Upper lobe of right lung (tissue), 1 donor: ENCODE measurements at regions not wholly inside any gene's neighbourhood (a gene's known extent, or its start where the extent isn't known, plus 50 kb on each side); places are given as distances from the start of the nearest gene placed in this dataset.
"Not testable (repeated sequence)": the region's sequence is repeated elsewhere in the genome, so short reads cannot be mapped to it uniquely, and the experiment has no call there.

ENCODE experiments used
- ATAC-seq: fragments of 200-7000 bp; cut with Tn5 transposase; one replicate; pipeline ENCODE4 v1.9.1; 2020; ENCODE audit warnings: mild to moderate bottlenecking, moderate library complexity
- DNase-seq: peaks from one replicate; pipeline ENCODE4 v3.0.0-alpha.2; 2020
- H3K27ac ChIP-seq: fragments of 200-600 bp; one replicate; pipeline ENCODE4 v1.8.0; 2022
- H3K27me3 ChIP-seq: fragments of 200-600 bp; one replicate; pipeline ENCODE4 v1.8.0; 2022; ENCODE audit warnings: mild to moderate bottlenecking
- H3K36me3 ChIP-seq: fragments of 200-600 bp; one replicate; pipeline ENCODE4 v1.8.0; 2022
- H3K4me1 ChIP-seq: fragments of 200-600 bp; one replicate; pipeline ENCODE4 v1.8.0; 2022
- H3K4me3 ChIP-seq: fragments of 200-600 bp; one replicate; pipeline ENCODE4 v1.8.0; 2022; ENCODE audit warnings: mild to moderate bottlenecking
- H3K9me3 ChIP-seq: fragments of 200-600 bp; one replicate; pipeline ENCODE4 v1.8.0; 2022
- intact Hi-C: fragments of 100-400 bp; cut with DNase I; formaldehyde crosslinking; loops from one replicate; pipeline ENCODE4 v1.11.0; 2022
- TF ChIP-seq, protein P1 (sequence below): fragments of 200-600 bp; IDR thresholded peaks from one replicate; pipeline ENCODE4 v1.8.0; 2022; ENCODE audit warnings: antibody characterized with exemption
- donor health status: DM: no; HTN: yes; CAD: no; lungs with severe emphysema.

GRCh38 chr5:158050421-158050820 lies 191.5 kb upstream of the CLINT1 start:
- H3K4me3 ChIP-seq, result no peak overlapping the region
- ATAC-seq (no peak), DNase-seq (no peak)
- peaks cover 8% of the 10 kb centered on the region for H3K27me3 ChIP-seq
- H3K27ac ChIP-seq, result no peak overlapping the region
- intact Hi-C loops, result no loop called here
- H3K36me3 ChIP-seq, result no peaks in the 10 kb centered on the region
- no peaks in the 10 kb centered on the region for H3K4me1 ChIP-seq
- TF ChIP-seq, protein P1, sequence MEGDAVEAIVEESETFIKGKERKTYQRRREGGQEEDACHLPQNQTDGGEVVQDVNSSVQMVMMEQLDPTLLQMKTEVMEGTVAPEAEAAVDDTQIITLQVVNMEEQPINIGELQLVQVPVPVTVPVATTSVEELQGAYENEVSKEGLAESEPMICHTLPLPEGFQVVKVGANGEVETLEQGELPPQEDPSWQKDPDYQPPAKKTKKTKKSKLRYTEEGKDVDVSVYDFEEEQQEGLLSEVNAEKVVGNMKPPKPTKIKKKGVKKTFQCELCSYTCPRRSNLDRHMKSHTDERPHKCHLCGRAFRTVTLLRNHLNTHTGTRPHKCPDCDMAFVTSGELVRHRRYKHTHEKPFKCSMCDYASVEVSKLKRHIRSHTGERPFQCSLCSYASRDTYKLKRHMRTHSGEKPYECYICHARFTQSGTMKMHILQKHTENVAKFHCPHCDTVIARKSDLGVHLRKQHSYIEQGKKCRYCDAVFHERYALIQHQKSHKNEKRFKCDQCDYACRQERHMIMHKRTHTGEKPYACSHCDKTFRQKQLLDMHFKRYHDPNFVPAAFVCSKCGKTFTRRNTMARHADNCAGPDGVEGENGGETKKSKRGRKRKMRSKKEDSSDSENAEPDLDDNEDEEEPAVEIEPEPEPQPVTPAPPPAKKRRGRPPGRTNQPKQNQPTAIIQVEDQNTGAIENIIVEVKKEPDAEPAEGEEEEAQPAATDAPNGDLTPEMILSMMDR, result no peak
- H3K9me3 ChIP-seq, result no peaks in the 10 kb centered on the region

DNA sequence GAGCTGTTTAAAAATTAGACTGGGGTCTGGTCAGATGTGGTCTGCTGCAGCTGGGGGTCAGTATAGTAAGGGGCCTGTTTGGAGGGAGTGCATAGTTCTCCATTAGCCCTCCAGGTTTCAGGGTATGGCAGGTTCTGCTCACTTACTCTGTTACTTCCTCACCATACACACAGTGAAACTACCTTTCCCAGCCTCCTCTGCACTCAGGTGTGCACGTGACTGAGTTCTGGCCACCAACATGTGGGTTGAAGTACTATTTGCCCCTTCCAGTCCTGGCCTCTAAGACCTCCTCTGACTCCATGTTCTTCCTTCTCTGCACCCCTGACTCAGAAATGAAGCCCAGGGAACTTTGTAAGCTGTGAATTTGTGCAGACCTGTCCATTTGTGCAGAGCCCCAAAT lies 190.5 kb upstream of the CLINT1 start:
- no peak for ATAC-seq
- no peaks in the 10 kb centered on the region for H3K36me3 ChIP-seq
- intact Hi-C loops, result no loop called here
- H3K9me3 ChIP-seq, result no peaks in the 10 kb centered on the region
- TF ChIP-seq, protein P1, result no peak
- DNase-seq, result no peak
- H3K4me3 ChIP-seq, result no peak overlapping the region
- H3K4me1 ChIP-seq, result no peaks in the 10 kb centered on the region
- peaks cover 8% of the 10 kb centered on the region for H3K27me3 ChIP-seq
- no peak overlapping the region for H3K27ac ChIP-seq

DNA sequence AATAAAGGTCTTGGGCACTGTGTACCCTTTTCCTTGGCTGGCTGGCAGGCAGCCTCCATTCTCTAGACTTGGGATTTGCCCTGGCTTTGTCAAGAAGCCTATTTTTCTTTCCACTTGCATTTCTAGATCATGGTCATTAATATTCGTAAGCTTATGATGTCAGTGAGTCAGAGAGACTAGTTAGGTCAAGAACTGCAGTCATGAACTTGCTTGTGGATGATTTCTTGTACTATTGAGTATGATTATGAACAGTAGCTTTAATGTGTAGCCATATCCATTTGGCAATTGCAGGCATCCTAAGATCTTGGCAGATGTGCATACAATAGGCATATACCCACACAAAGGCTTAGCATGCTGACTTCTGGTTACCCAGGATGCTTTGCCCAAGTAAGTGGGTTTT lies 186.8 kb upstream of the CLINT1 start:
- H3K27me3 ChIP-seq, result peaks cover 8% of the 10 kb centered on the region
- H3K27ac ChIP-seq, result no peak overlapping the region
- TF ChIP-seq, protein P1, result no peak
- DNase-seq, result no peak
- no peaks in the 10 kb centered on the region for H3K36me3 ChIP-seq
- H3K4me3 ChIP-seq, result no peak overlapping the region
- intact Hi-C loops, result no loop called here
- no peak for ATAC-seq
- no peaks in the 10 kb centered on the region for H3K4me1 ChIP-seq
- no peaks in the 10 kb centered on the region for H3K9me3 ChIP-seq

DNA sequence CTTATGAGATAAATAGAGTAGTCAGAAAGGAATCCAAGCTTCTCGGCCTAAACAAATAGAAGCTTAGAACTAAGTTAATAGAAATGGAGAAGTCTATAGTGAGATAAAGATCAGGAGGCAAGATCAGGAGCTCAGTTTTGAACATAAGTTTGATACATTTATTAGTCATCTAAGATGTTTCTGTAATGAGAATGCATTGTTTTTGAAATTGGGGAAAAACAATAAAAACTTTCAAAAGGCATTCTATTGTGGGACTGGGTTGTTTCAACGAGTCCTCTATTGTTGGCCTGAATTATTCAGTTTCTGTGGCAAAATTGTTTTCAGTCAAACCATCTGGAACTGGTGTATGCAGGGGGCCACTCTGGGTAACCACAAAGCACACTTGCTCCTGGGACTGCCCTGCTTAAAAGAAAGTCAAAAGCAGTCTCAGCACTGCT lies 181.0 kb upstream of the CLINT1 start:
- no peaks in the 10 kb centered on the region for H3K27me3 ChIP-seq
- ATAC-seq, result no peak
- intact Hi-C loops, result no loop called here

GRCh38 chr5:158039441-158039840 lies 180.5 kb upstream of the CLINT1 start:
- no peak overlapping the region for H3K4me3 ChIP-seq
- DNase-seq, result no peak
- intact Hi-C loops, result no loop called here
- TF ChIP-seq, protein P1, result no peak
- H3K4me1 ChIP-seq, result no peaks in the 10 kb centered on the region
- no peaks in the 10 kb centered on the region for H3K36me3 ChIP-seq
- no peak for ATAC-seq
- H3K9me3 ChIP-seq, result no peaks in the 10 kb centered on the region
- no peak overlapping the region for H3K27ac ChIP-seq
- H3K27me3 ChIP-seq, result no peaks in the 10 kb centered on the region

More for the DNA sequence above, 181.0 kb upstream of the CLINT1 start:
- Histone ChIP-seq H3K27ac (no peak overlapping the region), H3K4me1 (no peaks in the 10 kb centered on the region), H3K36me3 (no peaks in the 10 kb centered on the region), H3K9me3 (no peaks in the 10 kb centered on the region), H3K4me3 (no peak overlapping the region)
- TF ChIP-seq, protein P1, result no peak
- DNase-seq, result no peak

GRCh38 chr5:158036983-158037595 lies 178.1 kb upstream of the CLINT1 start:
- H3K9me3 ChIP-seq, H3K27me3 ChIP-seq, H3K27ac ChIP-seq, intact Hi-C loops, H3K36me3 ChIP-seq, DNase-seq, H3K4me3 ChIP-seq, H3K4me1 ChIP-seq, ATAC-seq: not testable (repeated sequence)

DNA sequence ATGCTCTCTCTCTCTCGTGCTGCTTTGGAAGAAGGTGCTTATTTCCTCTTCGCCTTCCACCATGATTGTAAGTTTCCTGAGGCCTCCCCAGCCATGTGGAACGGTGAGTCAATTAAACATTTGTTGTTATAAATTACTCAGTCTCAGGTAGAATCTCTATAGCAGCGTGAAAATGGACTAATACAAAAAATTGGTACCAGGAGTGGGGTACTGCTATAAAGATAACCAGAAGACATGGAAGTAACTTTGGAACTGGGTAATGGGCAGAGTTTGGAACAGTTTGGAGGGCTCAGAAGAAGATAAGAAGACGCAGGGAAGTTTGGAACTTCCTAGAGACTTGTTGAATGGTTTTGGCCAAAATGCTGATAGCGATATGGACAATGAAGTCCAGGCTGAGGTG lies 175.6 kb upstream of the CLINT1 start:
- DNase-seq, H3K27me3 ChIP-seq, intact Hi-C loops, H3K4me3 ChIP-seq, H3K27ac ChIP-seq, H3K36me3 ChIP-seq, ATAC-seq, H3K9me3 ChIP-seq, H3K4me1 ChIP-seq: not testable (repeated sequence)
